Activated CD8-positive, alpha-beta memory T cell treated with anti-CD3 and anti-CD28 coated beads for 36 hours (primary cell): ENCODE measurements at regions not wholly inside any gene's neighbourhood (a gene's known extent, or its start where the extent isn't known, plus 50 kb on each side); places are given as distances from the start of the nearest gene placed in this dataset.
"Not testable (repeated sequence)": the region's sequence is repeated elsewhere in the genome, so short reads cannot be mapped to it uniquely, and the experiment has no call there.

Experiments
- CTCF ChIA-PET: fragments of 350-600 bp; sonication (Branson Sonifier 250); formaldehyde crosslinking; loops from one replicate; lab custom pipeline; 2021; ENCODE audit warnings: antibody characterized with exemption; lab: Charles Lee
- POLR2A ChIA-PET: fragments of 350-600 bp; sonication (Branson Sonifier 250); formaldehyde crosslinking; loops from one replicate; lab custom pipeline; 2021; ENCODE audit warnings: antibody characterized with exemption; lab: Charles Lee

DNA sequence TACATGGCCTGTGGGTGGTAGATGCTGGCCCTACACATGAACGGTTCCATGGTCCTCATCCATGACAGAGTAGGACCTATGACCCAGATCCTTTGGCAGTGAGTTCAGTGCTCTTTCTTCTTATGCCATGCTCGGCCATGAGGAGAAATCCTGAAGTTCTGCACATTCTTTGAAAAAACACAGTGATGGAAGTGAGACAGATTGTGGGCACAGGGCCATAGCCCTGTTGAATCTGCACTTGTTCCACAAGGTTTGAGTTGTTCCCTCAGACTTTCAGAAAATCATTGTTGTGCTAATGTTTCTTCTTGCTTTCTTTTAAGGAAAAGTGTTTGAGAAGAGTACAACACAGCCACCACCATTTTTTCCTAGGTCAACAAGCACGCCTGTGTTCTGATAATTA is 180.0 kb downstream of the C12orf75 start:
- CTCF ChIA-PET = no interaction called here

DNA sequence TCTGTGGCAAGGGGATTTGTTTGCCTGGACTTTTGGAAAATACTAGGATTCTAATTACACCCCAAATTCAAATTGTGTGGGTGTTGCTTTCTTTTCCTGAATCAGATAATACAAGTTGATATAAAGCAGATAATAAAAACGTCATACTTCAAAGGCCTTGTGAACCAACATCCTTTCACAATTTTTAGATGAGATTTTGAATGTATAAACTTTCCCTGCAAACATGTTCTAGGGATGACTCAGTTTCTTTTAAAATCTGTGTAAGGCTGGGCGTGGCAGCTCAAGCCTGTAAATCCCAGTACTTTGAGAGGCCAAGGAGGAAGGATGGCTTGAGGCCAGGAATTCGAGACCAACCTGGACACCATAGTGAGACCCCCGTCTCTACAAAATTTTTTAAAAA is 182.4 kb downstream of the C12orf75 start:
- POLR2A ChIA-PET, CTCF ChIA-PET: not testable (repeated sequence)

More for the DNA sequence above, 180.0 kb downstream of the C12orf75 start:
- POLR2A ChIA-PET = no interaction called here

DNA sequence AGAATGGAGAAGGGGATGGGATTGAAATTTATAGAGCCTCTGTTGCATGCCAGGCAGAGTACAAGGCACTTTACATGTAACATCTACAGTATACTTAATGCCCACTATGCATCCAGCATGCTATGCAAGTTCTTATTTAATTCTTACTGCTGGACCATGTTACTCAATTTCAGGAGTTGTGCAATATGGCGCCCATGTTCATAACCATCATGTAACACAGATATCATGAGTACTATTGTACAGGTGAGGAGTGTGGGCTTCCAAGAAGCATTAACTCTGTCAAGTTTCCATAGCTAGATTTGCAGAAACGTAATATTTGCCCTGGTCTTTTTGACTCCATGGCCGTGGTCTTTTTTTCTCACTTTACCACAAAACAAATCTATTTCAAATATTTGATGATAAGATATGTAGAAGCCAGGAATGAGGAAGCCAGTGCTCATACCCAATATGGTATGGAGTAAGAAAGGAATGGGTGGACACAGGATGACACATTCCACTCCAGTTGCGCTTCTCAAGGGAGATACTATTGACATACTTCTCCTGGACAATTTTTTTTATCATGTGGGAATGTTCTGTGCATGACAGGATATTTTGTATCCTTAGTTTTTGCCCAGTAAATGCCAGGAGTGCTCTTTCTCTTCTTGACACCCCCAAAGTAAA is 191.8 kb downstream of the C12orf75 start:
- CTCF ChIA-PET = no interaction called here
- POLR2A ChIA-PET = no interaction called here

DNA sequence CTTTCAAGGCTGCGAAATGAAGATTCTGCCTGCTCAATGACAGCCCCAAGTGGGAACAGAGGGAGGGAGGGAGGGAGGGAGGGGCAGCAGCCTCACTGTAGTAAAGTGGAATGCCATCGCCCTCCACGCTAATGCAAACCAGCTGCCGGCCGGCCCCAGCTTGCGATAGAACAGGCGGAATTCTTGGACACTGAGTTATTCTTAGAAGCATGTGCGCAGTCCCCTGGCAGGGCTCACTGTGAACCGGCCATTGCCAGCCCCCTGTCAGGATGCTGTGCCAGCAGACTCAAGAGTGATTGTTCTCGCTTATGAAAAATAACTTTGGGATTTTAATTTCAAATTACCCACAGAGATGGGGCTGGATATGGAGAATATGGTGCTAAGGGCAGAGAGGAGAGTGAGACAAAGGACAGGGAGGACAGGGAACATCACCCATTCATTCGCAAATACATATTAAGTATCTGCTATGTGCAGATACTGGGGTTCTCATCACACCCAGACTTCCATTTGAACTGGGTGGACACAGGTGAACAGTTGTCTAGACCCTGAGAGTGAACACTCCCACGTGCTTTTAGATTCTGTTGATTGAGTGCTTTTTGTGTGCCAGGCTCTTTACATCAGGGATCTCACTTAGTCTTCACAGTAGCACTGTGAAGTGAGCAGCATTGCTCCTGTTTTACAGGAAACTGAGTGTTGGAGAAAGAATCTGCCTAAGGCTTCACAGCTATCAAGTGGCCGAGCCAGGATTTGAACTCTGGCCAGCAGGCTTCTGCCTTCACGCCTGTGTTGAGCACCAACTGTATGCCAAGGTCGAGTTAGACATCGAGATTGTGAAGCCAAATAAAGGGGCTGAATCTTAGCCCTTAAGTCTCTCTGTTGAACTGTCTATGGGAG is 192.9 kb downstream of the C12orf75 start:
- POLR2A ChIA-PET = no interaction called here
- CTCF ChIA-PET = no interaction called here

DNA sequence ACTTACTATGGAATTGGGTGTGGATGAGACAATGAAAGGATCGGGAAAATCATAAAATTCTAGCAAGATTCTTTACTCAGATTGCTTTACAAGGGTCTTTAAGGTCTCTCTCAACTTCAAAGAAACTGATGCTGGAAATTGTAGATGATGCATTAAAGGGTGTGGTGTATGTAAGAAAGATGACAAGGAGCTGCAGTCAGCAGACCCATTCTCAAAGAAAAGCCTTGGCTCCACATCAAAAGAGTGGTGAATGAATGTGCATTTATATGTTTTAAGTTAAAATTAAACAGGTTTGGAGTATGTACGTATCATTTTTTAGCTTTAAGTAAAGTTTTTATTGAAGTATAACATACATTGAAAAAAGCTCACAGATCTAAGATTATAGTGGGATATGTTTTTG is 194.5 kb downstream of the C12orf75 start:
- ChIA-PET POLR2A (no interaction called here), CTCF (no interaction called here)

DNA sequence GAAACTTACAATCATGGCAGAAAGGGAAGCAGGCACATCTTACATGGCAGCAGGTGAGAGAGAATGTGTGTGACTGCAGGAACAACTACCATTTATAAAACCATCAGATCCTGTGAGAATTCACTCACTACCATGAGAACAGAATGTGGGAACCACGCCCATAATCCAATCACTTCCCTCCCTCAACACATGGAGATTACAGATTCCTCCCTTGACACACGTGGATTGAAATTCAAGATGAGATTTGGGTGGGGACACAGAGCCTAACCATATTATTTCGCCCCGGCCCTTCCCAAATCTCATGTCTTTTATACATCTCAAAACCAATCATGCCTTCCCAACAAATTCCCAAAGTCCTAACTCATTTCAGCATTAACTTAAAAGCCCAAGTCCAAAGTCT is 203.6 kb downstream of the C12orf75 start:
- ChIA-PET CTCF (no interaction called here), POLR2A (no interaction called here)

DNA sequence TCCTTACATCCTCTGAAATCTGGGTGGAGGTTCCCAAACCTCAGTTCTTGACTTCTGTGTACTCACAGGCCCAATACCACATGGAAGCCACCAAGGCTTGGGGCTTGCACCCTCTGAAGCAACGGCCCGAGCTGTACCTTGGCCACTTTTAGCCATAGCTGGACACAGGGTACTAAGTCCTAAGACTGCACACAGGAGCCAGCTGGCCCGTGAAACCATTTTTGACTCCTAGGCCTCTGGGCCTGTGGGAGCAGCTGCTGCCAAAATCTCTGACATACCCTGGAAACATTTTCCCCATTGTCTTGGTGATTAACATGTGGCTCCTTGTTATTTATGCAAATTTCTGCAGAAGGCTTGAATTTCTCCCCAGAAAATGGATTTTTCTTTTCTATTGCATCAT is 204.5 kb downstream of the C12orf75 start:
- CTCF ChIA-PET, POLR2A ChIA-PET: not testable (repeated sequence)

DNA sequence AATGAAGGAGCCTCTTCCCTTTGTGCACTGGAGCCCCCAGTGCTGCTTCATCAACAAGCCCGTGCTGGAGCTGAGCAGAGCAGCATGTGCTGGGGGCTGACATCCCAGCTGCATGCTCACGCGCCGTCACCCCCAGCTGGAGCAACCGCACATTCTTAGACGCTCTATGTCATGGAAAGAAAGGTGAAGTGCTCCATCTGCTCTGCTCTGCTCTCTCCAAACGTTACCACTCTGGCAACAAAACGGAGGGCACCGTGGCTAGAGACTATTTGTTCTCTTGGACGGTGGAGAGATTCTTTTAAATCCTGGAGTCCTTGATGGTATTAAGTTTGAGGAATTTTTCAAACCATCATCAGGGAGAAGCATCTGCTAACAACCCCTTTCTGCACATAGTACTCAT is 208.4 kb downstream of the C12orf75 start:
- CTCF ChIA-PET = no interaction called here
- POLR2A ChIA-PET = no interaction called here

DNA sequence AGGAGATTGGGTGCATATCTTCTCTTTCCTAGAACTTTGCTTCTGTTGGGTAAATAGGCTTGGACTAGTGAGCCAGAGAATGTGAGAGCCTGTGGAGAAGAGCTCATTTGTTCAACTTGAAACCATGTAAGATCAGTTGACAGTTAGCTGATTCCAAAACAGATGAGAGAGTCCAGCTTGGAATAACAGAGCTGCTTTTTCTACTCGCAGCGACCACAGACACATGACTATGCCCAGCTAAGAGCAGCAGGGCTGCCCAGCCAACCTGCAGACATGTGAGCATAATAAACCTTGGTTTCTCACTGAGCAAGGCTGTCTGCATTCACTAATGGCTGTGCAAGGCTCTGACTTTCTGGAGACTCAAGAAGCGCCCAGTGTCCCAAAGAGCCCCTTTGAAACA is 209.2 kb downstream of the C12orf75 start:
- ChIA-PET POLR2A (no interaction called here), CTCF (no interaction called here)

DNA sequence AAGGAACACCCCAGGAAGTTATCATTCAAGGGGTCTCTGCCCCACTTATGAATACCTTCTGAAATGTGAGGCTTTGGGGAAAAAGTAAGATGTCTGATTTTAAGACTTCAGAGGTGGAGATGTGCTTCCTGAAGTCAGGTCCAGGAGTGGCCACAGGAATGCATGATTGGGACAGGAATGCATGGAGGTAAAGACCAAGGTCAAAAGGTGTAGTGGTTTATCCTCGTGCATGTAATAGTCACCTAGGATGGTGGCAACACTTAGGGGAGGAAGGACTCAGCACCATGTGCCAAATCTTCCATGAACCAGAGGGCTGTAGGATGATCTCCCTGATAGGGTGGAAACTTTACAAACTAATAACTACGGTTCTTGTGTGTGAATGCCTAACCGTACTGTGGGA is 217.3 kb downstream of the C12orf75 start:
- POLR2A ChIA-PET = no interaction called here

DNA sequence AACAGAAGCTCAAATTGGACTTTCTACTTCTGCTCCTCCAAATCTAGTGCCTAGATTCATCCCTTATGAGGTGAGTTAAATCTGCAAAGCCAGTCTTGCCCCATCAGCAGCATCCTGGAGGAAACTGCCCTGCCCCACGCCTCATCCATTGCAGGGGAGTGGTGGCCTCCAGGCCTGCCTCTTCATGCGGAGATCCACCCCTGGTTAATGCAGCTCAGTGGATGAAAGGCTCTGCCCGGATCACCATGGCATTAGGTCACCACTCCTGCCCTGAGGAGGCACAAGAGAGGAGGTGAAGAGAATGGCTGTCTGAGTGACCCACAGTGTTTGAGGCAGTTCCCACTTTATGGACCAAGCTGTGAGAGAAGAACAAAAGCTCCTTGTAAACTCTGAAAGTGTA is 218.1 kb downstream of the C12orf75 start:
- POLR2A ChIA-PET = no interaction called here
- CTCF ChIA-PET = no interaction called here

More for the DNA sequence above, 217.3 kb downstream of the C12orf75 start:
- CTCF ChIA-PET = no interaction called here

DNA sequence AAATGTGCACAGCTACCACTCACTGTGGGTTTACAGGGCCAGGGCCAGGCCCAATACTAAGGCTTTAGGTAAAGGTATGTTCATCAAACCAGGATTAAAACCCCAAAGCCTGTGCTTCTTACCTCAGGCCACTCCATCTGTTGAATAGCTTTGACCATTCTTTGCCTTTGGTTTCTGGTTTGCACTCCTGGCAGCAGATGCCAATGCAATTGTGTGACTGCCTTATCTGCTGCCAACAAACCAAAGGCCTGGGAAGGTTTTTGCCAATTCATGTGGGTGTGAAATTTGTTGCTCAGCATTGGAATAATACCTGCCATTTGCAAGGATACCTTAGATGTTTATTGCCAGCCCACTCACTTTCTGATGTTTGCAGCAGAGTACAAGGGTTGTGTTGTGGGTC is 221.6 kb downstream of the C12orf75 start:
- ChIA-PET CTCF (no interaction called here), POLR2A (no interaction called here)

DNA sequence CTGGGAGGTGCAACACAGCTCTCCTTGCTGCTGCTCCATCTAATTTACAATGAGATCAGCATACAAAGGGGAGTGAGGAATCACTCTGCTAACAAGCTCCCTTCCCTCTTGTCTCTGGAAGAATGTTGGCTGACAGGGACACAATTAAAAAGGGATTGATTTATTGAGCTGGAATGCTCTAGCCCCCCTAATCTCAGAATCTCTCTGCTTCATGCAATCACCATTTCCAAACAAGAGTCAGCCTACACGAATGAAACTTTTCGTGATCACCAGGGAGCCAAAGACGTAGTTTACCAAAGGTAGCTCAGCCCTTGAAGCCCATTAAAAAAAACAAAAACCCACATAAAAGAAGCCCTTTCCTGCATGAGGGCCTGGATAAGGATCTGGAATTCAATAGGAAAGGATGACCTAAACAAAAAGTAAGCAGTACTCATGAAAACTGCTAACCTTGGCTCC is 223.8 kb downstream of the C12orf75 start:
- ChIA-PET CTCF (no interaction called here), POLR2A (no interaction called here)

DNA sequence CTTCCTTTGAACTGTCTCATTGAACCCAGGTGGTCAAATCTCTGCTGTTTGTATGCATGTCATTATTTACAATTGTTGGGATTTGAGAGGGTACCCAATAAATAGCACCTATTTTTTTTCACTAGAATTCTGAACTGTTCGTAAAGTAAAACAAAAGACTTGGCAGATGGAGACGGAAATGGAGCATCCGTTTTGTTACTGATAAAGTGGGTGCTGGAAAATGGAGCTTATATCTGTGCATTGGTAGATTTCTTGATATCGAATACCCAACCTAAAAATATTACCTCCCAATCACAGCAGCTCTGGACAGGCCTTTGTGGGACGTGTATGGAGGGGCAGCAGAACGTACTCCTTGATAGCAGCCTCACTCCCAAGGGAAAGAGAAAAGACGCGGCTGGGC is 224.4 kb downstream of the C12orf75 start:
- POLR2A ChIA-PET = no interaction called here
- CTCF ChIA-PET = no interaction called here

DNA sequence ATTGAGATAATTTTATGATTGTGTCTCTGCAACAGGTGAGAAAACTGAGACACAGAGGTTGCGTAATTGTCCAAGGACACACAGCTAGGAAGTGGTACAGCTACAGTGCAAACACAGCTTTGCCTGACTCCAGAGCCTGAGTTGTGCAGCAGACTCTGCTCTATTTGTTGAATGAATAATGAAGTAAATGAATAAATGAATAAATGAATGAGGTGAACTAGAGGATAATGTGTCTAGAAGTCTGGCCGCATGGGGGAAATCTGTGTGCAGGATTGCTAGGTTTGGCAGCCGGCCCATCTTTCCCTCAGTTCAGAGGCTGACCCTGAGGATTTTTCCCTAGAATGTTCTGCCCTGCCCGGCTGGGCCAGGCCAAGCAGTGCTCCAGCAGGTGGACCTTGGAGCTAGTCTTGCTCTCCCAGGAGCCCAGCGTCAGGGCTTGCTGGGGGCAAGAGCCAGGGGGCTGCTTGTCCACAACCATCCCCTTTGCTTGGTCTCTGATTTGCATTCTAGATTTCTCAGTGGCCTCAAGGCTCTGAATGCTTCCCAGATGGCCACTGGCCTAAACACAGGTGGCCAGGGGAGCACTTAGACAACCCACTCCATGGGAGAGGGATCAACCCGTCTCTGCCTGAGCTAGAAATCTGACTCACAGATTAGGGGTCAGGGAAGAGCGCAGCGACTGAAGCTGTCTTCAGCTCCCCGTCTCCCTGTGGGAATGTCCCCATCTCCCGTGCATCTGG is 225.2 kb downstream of the C12orf75 start:
- CTCF ChIA-PET = no interaction called here
- POLR2A ChIA-PET = no interaction called here

DNA sequence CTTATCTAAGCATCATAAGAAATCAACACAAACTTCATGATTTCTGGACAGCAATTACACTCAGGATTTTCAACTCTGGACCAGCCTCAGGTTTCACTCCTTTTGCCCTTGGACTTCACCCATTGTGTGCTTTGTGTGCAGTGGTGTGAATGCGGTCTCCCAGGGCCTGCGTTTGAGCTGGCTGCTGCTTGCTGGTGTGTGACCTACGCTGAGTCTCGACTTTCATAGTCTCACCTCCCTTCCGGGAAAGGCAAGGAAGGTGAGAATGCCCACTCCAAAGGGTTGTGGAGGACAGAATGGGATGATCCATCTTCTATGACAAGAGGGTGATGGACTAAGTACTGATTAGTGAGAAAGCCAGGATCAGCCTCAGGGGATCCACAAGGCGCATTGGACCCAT is 228.8 kb downstream of the C12orf75 start:
- POLR2A ChIA-PET = no interaction called here

DNA sequence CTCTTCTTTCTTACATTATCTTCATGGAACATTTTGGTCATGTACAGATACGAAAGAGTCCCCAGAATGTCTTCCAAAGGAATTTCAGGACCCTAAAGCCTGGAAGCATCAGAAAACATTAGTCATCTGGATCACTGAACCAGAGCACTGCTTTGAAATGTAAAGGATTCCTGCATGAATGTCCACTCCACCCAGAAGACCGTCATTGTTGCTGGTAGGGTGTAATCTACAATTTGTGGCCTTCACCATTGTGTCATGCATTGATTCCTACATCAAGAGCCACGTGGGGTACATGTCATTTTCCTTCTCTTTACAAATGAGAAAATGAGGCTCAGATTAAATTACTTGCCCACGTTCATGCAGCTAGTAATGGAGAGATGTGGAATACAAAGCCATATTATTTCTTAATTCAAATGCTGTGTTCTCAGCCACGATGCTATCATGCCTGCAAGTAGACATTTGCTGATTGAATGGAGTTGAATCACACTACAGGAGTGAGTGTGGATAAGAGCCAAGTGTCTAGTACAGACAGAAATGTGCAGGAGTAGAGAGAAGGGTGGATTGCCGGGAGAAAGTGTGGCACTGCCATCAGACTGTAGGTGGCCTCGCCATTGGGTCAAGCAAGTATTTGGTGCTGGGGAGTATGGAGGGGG is 231.2 kb downstream of the C12orf75 start:
- ChIA-PET CTCF (no interaction called here), POLR2A (interaction anchor here (0.6 kb wide), 1 partner anchor 13 kb away, joined by 4 read pairs; no protein-coding TSS in a partner anchor)

More for the DNA sequence above, 228.8 kb downstream of the C12orf75 start:
- CTCF ChIA-PET = no interaction called here

DNA sequence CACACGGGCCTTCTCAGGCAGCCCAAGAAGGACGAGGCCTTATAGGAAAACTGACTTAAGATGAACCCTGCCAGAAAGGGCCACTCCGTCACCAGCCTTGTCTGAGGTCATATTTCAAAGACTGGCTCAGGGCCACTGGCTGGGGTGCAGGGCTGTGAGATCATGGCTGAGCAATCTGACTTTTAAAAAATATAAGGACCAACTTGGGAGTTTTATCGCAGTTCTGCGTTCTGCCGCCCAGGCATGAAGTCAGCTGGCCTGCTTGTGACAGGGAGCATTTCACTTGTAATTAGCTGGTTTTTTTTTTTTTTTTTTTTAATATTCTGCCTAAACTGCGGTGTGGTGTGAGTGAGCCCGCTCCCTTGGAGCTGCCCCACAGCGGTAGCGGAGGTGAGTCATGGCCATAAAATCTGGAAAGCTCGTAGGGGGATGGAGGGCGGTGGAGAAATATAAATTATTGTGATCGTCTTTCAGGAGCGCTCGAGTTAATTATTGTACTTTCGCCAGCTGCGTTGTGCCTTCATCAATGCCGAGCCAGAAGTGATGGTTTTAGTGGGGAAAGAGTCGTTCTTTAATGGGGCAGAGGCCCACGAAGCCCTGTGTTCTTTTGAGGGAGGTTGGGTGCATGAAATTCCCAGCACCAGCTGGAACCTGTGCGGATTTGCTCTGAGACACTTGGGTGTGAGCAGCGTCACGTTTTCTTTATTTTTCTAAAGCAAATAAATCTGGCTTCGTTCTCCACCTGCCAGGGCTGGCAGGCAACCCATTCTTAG is 231.9 kb downstream of the C12orf75 start:
- ChIA-PET CTCF (no interaction called here), POLR2A (interaction anchor here (0.6 kb wide), 1 partner anchor 13 kb away, joined by 4 read pairs; no protein-coding TSS in a partner anchor)

DNA sequence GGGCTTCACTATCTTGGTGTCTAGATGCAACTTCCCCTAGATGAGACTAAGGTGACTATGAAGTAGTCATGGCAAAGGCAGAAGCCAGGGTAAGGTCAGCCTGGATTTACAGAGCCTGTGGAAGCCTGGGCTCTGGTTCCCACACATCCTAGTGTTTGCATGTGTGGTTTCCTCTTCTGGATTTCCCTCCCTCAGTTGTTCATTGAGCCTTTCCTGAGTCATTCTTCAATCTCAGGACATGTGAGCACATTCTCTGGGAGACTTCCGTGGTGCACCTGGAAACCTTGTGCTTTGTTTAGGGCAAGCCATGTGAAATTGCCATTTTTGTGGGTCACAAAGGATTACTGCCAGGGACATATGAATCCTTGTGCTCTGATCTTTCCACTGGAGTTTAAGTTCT is 236.6 kb downstream of the C12orf75 start:
- ChIA-PET POLR2A (no interaction called here), CTCF (no interaction called here)
